ENCODE measurements at regions not wholly inside any gene's neighbourhood (a gene's known extent, or its start where the extent isn't known, plus 50 kb on each side); places are given as distances from the start of the nearest gene placed in this dataset.

GRCh38 chrX:25204182-25204581 is 188.4 kb upstream of the ARX start:
- Histone ChIP-seq H3K27me3 (ENCODE audit: low read depth) (no peaks in the 10 kb centered on the region), H3K4me3 (no peak overlapping the region), H3K4me1 (no peaks in the 10 kb centered on the region), H3K9me3 (no peaks in the 10 kb centered on the region), H3K27ac (no peak overlapping the region), H3K36me3 (no peaks in the 10 kb centered on the region)
- TF ChIP-seq CTCF (IDR thresholded peaks at IDR 0.05) = no peak
- intact Hi-C loops (cut with DNase I) = no loop called here
- ATAC-seq = no peak
- DNase-seq = no peak

GRCh38 chrX:25202827-25203226 is 187.1 kb upstream of the ARX start:
- Histone ChIP-seq H3K4me1 (no peaks in the 10 kb centered on the region), H3K27me3 (ENCODE audit: low read depth) (no peaks in the 10 kb centered on the region), H3K36me3 (no peaks in the 10 kb centered on the region), H3K27ac (no peak overlapping the region), H3K4me3 (no peak overlapping the region), H3K9me3 (no peaks in the 10 kb centered on the region)
- intact Hi-C loops (cut with DNase I) = no loop called here
- DNase-seq (no peak), ATAC-seq (no peak)
- no peak for TF ChIP-seq CTCF (IDR thresholded peaks at IDR 0.05)

GRCh38 chrX:25198891-25199290 is 183.1 kb upstream of the ARX start:
- no peaks in the 10 kb centered on the region for H3K27me3 ChIP-seq (ENCODE audit: low read depth)
- no peak overlapping the region for H3K27ac ChIP-seq
- no peaks in the 10 kb centered on the region for H3K9me3 ChIP-seq
- H3K4me3 ChIP-seq = no peak overlapping the region
- ATAC-seq = no peak
- no peaks in the 10 kb centered on the region for H3K36me3 ChIP-seq
- intact Hi-C loops (cut with DNase I) = no loop called here
- TF ChIP-seq CTCF (IDR thresholded peaks at IDR 0.05) = no peak
- H3K4me1 ChIP-seq = no peaks in the 10 kb centered on the region
- DNase-seq = no peak

- intact Hi-C loops (cut with DNase I) = no loop called here
- no peaks in the 10 kb centered on the region for H3K27me3 ChIP-seq (ENCODE audit: low read depth)
- H3K36me3 ChIP-seq = no peaks in the 10 kb centered on the region
- H3K4me1 ChIP-seq = no peaks in the 10 kb centered on the region
- H3K27ac ChIP-seq = no peak overlapping the region
- DNase-seq (no peak), ATAC-seq (no peak)
- no peak overlapping the region for H3K4me3 ChIP-seq
- H3K9me3 ChIP-seq = no peaks in the 10 kb centered on the region
- no peak for TF ChIP-seq CTCF (IDR thresholded peaks at IDR 0.05)
Measured at GRCh38 chrX:25198253-25198652, 182.5 kb upstream of the ARX start.

- Histone ChIP-seq H3K27ac (no peak overlapping the region), H3K27me3 (ENCODE audit: low read depth) (no peaks in the 10 kb centered on the region), H3K4me3 (no peak overlapping the region), H3K9me3 (no peaks in the 10 kb centered on the region), H3K4me1 (no peaks in the 10 kb centered on the region), H3K36me3 (no peaks in the 10 kb centered on the region)
- intact Hi-C loops (cut with DNase I) = no loop called here
- no peak for TF ChIP-seq CTCF (IDR thresholded peaks at IDR 0.05)
- no peak for DNase-seq
- ATAC-seq = no peak
Measured at GRCh38 chrX:25196221-25196620, 180.5 kb upstream of the ARX start.

- no peak for ATAC-seq
- H3K9me3 ChIP-seq = no peaks in the 10 kb centered on the region
- no peak overlapping the region for H3K27ac ChIP-seq
- H3K27me3 ChIP-seq (ENCODE audit: low read depth) = no peaks in the 10 kb centered on the region
- H3K4me3 ChIP-seq = no peak overlapping the region
- H3K36me3 ChIP-seq = no peaks in the 10 kb centered on the region
- DNase-seq = no peak
- intact Hi-C loops (cut with DNase I) = no loop called here
- no peak for TF ChIP-seq CTCF (IDR thresholded peaks at IDR 0.05)
- no peaks in the 10 kb centered on the region for H3K4me1 ChIP-seq
Measured at GRCh38 chrX:25191403-25191802, 175.6 kb upstream of the ARX start.

Measured in lower lobe of right lung (tissue), 2 donors.